Adipocyte (in vitro differentiated cells): ENCODE measurements at regions not wholly inside any gene's neighbourhood (a gene's known extent, or its start where the extent isn't known, plus 50 kb on each side); places are given as distances from the start of the nearest gene placed in this dataset.
A peak's percentile ranks its signal among the peaks of the same experiment; 100 is the strongest.

ENCODE experiments used
- DNase-seq: peaks from one replicate; pipeline ENCODE4 v3.0.0-alpha.2; 2015; ENCODE audit warnings: low read depth
- H3K27me3 ChIP-seq: replicated peaks from 2 replicates; pipeline ENCODE4 v1.7.0; 2013; ENCODE audit warnings: mild to moderate bottlenecking, low read length, moderate library complexity; ENCODE audit not compliant: control insufficient read depth, insufficient read depth
- H3K36me3 ChIP-seq: 2 replicates; pipeline ENCODE4 v1.7.0; 2013; ENCODE audit warnings: low read length, mild to moderate bottlenecking, moderate library complexity; ENCODE audit not compliant: control insufficient read depth, insufficient read depth, severe bottlenecking
- H3K4me1 ChIP-seq: 2 replicates; pipeline ENCODE4 v1.7.0; 2013; ENCODE audit warnings: mild to moderate bottlenecking, low read length, moderate library complexity; ENCODE audit not compliant: control insufficient read depth, insufficient read depth
- H3K4me3 ChIP-seq: 2 replicates; pipeline ENCODE4 v1.7.0; 2013; ENCODE audit warnings: mild to moderate bottlenecking, low read length, moderate library complexity
- H3K9ac ChIP-seq: 2 replicates; pipeline ENCODE4 v1.7.0; 2013; ENCODE audit warnings: mild to moderate bottlenecking, low read length, moderate library complexity
- H3K9me3 ChIP-seq: 2 replicates; pipeline ENCODE4 v1.7.0; 2013; ENCODE audit warnings: mild to moderate bottlenecking, low read length, moderate library complexity; ENCODE audit not compliant: control insufficient read depth

DNA sequence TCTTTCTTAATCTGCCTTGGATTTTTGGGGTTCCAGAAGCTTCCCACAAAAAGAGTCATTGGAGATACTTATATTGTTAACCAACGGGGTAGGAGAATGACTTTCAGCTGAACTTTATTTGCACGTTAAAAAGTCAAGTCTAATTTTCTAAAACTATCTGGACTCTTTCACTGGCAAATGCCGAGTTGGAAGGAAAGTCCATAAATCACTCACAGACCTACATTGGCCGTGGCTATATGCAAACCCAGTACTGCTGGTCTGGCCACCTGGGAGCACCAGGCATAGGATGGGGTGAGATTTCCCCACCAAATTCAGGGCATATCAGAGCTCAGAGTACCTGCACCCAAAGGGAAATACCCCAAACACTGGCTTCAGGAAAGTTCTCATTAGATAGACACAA is 71.3 kb upstream of the SALL4 start:
- Histone ChIP-seq H3K9ac (no peak overlapping the region), H3K36me3 (no peaks in the 10 kb centered on the region), H3K4me3 (no peak overlapping the region), H3K4me1 (no peaks in the 10 kb centered on the region), H3K27me3 (peaks cover 15% of the 10 kb centered on the region), H3K9me3 (no peaks in the 10 kb centered on the region)
- DNase-seq = no peak

DNA sequence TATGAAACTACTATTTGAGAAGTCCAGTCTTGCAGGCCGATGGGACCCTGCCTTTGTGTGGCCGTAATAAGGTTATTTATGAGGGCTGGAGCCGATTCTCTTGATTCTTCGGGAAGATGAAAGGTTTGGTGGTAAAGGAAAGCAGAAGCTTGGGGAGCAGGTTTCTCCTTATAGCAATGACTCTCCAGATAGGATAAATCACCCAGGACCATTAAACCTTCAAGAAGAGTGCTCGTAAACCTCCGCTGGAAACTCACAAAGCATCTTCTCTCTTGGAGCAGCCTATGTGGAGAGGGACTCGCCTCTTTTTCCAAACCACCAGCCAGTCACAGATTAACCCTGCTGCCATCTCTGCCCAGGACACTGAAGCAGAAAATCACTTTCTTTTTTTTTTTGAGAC is 69.6 kb upstream of the SALL4 start:
- Histone ChIP-seq H3K9me3 (no peaks in the 10 kb centered on the region), H3K4me3 (no peak overlapping the region), H3K4me1 (no peaks in the 10 kb centered on the region), H3K36me3 (no peaks in the 10 kb centered on the region), H3K9ac (no peak overlapping the region), H3K27me3 (peaks cover 19% of the 10 kb centered on the region)
- DNase-seq = no peak

DNA sequence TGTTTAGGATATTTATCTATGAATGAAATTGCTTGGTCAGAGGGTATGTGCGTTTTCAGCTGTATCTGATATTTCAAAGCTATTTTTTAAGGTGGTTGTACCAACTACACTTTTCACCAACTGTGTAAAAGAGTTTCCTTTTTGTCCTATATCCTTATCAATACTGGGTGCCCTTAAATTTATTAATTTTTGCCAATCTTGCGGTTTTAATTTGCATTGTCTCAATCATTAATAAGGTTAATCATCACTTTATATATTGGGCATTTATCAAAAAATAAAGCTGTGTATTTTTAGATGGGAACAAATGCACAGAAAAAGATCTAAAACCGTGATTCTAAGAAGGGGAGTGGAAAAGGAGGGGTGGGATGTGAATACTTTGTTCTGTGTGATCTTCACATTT is 66.7 kb upstream of the SALL4 start:
- H3K27me3 ChIP-seq = peaks cover 26% of the 10 kb centered on the region
- H3K9me3 ChIP-seq = no peaks in the 10 kb centered on the region
- DNase-seq = no peak
- H3K4me3 ChIP-seq = no peak overlapping the region
- H3K9ac ChIP-seq = no peak overlapping the region
- no peaks in the 10 kb centered on the region for H3K36me3 ChIP-seq
- H3K4me1 ChIP-seq = no peaks in the 10 kb centered on the region

DNA sequence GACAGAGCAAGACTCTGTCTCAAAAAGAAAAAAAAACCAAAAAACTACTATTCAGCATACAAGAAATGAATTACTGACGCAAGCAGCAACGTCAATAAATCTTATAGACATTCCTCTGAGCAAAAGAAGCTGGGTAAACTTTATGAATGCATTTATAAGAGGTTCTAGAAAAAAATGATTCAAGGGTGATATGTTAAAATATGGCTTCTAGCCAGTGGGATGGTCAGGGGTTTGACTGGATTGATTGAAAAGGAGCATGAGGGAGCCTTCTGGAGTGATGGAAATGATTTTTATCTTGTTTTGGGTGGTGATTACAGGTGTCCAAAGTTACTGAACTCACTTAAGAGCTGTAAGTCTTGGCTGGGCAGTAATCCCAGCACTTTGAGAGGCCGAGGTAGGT is 64.9 kb upstream of the SALL4 start:
- Histone ChIP-seq H3K4me1 (no peaks in the 10 kb centered on the region), H3K9ac (no peak overlapping the region), H3K4me3 (no peak overlapping the region), H3K27me3 (peaks cover 16% of the 10 kb centered on the region), H3K36me3 (no peaks in the 10 kb centered on the region), H3K9me3 (no peaks in the 10 kb centered on the region)
- no peak for DNase-seq

DNA sequence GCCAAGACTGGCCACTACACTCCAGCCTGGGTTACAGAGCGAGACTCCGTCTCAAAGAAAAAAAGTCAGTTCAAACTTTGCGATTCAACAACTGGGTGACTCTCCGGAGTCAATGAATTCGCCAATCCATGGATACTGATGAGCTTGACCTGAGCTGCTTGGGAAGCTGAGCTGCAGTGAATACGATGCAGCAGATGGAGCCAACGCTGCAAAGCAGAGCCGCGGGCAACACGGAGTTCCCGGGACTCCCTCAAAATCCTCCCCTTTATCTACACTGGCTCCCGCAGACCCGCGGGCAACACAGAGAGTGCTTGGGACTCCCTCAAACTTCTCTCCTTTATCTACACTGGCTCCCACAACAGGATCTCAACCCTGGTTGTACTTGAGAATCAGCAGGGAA is 62.6 kb upstream of the SALL4 start:
- H3K9ac ChIP-seq = no peak overlapping the region
- H3K9me3 ChIP-seq = no peaks in the 10 kb centered on the region
- no peaks in the 10 kb centered on the region for H3K36me3 ChIP-seq
- H3K4me3 ChIP-seq = no peak overlapping the region
- H3K4me1 ChIP-seq = no peaks in the 10 kb centered on the region
- H3K27me3 ChIP-seq = peaks cover 14% of the 10 kb centered on the region
- DNase-seq = no peak

DNA sequence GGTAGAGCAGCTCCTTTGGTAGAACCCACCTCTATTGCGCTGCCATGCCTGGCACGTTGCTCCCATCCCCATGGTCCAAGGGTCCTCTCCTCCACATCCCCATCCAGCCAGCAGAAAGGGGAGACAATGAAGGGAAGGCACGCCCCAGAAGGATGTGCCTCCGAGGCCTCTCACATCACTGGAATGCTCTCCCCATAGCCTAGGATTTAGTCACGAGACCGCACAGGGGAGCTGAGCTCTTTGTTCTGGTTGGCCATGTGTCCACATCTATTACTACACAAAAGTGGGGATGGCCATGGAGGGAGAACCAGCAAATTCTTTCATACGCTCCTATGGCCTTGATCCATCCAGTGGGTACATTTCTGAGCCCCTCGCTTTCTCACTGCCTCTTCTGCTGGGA is 60.5 kb upstream of the SALL4 start:
- Histone ChIP-seq H3K36me3 (no peaks in the 10 kb centered on the region), H3K9ac (no peak overlapping the region), H3K4me1 (no peaks in the 10 kb centered on the region), H3K4me3 (no peak overlapping the region), H3K9me3 (no peaks in the 10 kb centered on the region), H3K27me3 (peaks cover 10% of the 10 kb centered on the region)
- DNase-seq = no peak

DNA sequence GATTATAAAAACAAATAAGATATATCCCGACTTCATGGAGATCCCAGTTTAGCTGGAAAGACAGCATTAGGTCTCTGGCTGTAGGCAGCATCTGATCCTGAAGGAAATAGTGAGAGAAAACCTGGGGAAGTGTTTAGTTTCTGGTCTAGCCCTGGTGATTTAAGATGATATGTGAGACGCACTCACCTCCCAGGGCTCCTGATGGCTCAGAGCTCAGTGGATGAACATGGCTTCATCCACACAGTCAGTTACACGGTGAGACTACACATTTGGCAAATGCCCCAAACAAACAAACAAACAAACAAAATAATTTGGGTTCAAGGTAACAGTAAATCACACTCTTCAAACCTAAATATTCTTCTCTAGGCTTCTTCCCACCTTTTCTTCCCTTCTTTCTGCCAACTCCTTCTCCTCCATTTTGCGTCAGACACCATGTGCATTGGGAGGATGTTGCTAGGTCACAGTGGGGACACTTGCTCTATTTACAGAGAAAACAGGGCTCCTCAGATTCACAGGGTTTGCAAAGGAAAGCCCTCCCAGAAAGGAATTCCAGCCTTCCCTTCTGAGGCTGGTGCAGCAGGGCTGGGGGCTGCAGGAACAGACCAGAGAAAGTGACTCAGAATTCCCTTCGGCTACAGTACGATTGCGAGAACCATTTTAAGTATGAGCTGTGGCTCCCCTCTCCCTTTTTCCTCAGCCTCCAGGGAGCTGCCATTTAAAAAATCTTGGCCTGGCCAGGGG is 59.6 kb upstream of the SALL4 start:
- H3K4me3 ChIP-seq = no peak overlapping the region
- H3K27me3 ChIP-seq = peaks cover 10% of the 10 kb centered on the region
- no peaks in the 10 kb centered on the region for H3K36me3 ChIP-seq
- no peak overlapping the region for H3K9ac ChIP-seq
- H3K9me3 ChIP-seq = no peaks in the 10 kb centered on the region
- no peak for DNase-seq
- no peaks in the 10 kb centered on the region for H3K4me1 ChIP-seq

DNA sequence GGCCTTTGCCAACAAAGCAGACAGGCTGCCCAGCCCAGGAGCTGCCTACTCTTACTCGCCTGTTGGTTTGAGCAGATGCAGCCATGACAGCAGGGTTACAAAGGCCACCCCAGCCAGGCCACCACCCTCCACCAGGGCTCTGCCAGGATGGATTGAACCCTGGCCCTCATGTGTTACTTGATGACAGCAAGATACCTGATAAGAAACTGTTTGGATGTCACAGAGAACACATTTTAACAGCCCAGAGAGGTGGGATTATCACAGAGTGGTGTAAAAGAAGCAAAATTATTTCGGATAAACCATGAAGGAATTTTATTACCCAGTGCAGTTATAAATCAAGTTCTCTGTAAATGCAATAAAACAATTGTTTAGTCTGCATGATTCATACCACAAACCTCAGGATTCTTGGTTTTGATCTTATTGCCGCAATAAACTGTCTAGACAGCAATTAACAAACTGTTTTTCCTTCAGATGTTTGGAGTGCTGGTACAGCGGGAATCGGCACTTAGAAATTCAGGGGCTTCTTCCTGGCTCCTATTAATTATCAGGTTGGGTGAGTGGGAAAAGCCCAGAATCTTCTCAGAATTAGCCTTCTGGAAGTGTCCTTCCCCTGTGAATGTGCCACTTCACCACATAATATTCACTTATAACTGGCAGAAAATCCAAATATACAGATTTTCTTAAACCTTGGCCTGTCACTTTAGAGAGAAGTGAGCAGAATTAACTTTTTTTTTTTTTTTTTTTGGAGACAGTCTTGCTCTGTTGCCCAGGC is 58.0 kb upstream of the SALL4 start:
- H3K9me3 ChIP-seq = no peaks in the 10 kb centered on the region

DNA sequence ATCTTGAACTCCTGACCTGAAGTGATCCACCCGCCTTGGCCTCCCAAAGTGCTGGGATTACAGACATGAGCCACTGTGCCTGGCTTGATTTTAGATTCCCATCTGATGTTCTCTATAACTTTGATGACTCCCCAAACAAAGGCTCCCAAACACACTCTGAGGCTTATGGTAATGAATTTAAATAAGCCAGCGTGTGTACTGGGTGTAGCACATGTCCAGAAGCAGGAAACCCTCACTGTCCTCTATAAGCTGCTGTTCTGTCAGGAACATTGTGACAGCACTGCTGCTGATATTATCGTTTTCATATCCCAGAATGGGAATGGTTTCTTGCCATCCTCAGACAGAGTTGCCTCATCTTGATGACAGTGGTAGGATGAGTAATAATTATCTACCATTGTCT is 54.1 kb upstream of the SALL4 start:
- no peaks in the 10 kb centered on the region for H3K36me3 ChIP-seq
- no peaks in the 10 kb centered on the region for H3K4me1 ChIP-seq
- H3K9ac ChIP-seq = no peak overlapping the region
- DNase-seq = no peak
- no peak overlapping the region for H3K4me3 ChIP-seq
- H3K27me3 ChIP-seq = no peaks in the 10 kb centered on the region
- no peaks in the 10 kb centered on the region for H3K9me3 ChIP-seq

More for the DNA sequence above, 58.0 kb upstream of the SALL4 start:
- Histone ChIP-seq H3K27me3 (peaks cover under 1% of the 10 kb centered on the region), H3K36me3 (no peaks in the 10 kb centered on the region), H3K4me3 (no peak overlapping the region), H3K4me1 (no peaks in the 10 kb centered on the region), H3K9ac (no peak overlapping the region)
- peak; percentile 72 for DNase-seq

DNA sequence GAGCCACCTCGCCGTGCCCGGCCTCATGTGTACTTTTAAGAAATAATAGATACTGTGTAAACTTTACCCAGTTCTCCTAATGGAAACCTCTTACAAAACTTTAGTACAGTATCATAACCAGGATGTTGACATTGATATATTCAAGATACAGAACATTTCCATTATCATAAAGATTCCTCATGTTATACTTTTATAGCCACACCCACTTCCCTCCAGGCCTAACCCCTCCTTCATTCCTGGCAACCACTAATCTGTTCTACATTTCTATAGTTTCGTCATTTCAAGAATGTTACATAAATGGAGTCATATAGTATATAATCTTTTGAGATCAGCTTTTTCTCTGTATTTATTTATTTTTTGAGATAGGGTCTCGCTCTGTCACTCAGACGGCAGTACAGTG is 52.6 kb upstream of the SALL4 start:
- Histone ChIP-seq H3K9ac (no peak overlapping the region), H3K36me3 (no peaks in the 10 kb centered on the region), H3K27me3 (no peaks in the 10 kb centered on the region), H3K4me3 (no peak overlapping the region), H3K9me3 (no peaks in the 10 kb centered on the region), H3K4me1 (no peaks in the 10 kb centered on the region)
- peak; percentile 20 for DNase-seq
